GM21381 (cell line): ENCODE measurements at regions not wholly inside any gene's neighbourhood (a gene's known extent, or its start where the extent isn't known, plus 50 kb on each side); places are given as distances from the start of the nearest gene placed in this dataset.

ENCODE experiments used
- ATAC-seq: cut with Tn5 transposase; IDR thresholded peaks from one replicate; pipeline ENCODE4 v1.9.1; 2021; ENCODE audit warnings: mild to moderate bottlenecking, moderate library complexity; ENCODE audit not compliant: unreplicated experiment

- ATAC-seq = no peak
These were observed 476.7 kb downstream of the RFC3 start for GRCh38 chr13:34294483-34295129.

DNA sequence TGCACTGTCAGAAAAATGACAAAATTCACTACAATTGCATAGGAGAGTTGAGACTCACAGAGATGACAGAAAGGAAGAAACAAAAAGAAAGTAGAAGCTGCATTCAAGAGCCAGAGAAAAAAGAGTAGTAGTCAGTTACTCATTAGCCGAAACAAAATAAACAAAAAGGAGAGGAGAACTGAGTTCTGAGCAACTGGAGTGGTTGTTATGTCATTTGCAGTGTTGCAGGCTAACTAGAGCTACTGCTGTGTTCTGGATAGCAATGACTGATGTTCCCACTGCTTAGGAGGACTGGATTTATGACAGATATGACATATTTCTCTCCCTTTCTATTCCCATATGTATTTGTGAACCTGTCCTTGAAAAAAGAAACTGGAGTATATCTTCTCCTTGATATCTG lies 482.6 kb downstream of the RFC3 start:
- ATAC-seq = no peak

GRCh38 chr13:34302596-34302995 lies 484.6 kb downstream of the RFC3 start:
- ATAC-seq = no peak

GRCh38 chr13:34303346-34303745 lies 485.4 kb downstream of the RFC3 start:
- no peak for ATAC-seq

DNA sequence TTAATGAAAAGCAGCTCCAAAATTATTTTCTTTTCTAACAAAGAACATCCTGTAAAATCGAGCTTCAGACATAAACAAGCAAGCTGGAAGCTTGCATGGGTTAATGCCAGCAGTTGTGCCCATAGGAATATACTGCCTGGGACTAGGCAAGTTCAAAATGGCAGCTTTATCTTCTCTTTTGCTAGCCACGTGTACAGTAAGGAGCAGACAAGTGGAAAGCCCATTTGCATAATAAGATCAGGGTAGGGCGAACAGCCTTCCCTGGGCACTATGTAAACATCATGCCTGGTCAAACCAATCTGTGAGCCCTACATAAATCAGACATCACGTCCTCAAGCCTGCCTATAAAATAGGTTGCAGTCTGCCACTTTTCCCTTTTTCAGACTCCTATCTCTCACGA lies 489.7 kb downstream of the RFC3 start:
- no peak for ATAC-seq

DNA sequence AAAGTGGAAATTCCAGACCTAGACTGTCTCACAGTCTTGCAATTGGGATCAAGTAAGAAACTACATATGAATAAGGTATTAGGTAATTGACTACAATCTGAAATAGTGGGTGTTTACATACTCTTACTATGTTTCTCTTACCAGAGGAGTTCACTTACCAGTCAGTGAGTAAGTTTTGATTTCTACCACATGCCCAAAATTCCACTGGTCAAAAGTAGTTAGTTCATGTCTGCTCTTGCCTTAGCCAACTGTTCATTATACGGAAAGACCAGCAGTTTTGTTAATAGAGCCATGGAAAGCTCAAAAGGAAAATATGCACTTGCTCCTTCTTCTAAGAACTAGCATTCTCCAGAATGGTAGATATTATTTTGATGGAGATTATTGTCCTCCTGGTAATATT lies 490.8 kb downstream of the RFC3 start:
- ATAC-seq = no peak

DNA sequence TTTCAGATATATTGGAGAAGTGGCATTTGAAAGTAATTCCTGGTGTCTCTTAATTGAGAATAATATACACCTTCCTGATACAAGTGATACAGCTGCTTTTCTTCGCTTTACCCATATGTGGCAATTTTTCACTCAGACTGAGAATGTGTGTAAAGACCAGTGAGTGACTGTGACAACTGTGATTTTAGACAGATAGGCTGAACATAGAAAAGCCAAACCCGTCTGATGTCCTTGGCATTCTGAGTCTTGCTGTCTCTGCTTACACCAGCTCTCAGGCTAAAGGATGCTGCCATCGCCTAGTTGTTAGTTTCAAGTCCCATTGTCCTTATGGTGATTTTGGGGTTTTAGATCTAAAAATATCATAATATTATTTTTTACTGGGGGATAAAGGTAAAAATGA lies 492.6 kb downstream of the RFC3 start:
- no peak for ATAC-seq

- no peak for ATAC-seq
These were observed 493.3 kb downstream of the RFC3 start for GRCh38 chr13:34311251-34311650.

DNA sequence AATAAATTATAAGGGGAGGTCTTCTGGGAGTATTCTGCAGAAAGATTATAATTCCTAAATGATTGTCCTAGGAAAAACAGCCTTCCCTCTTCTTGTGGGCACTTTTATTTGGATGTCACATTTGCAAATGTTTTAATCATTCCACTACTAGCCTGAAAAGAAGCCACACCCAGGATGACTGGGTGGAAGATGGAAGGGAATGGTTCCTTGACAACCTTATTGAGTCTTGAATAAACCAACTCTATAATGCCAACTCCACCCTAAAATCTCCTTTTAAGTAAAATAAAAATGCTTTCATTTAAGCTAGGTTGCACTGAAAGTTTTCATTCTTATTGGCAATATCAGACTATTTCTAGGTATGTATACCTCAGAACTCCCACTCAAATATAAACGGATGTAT lies 494.6 kb downstream of the RFC3 start:
- no peak for ATAC-seq

GRCh38 chr13:34320084-34320483 lies 502.1 kb downstream of the RFC3 start:
- no peak for ATAC-seq

DNA sequence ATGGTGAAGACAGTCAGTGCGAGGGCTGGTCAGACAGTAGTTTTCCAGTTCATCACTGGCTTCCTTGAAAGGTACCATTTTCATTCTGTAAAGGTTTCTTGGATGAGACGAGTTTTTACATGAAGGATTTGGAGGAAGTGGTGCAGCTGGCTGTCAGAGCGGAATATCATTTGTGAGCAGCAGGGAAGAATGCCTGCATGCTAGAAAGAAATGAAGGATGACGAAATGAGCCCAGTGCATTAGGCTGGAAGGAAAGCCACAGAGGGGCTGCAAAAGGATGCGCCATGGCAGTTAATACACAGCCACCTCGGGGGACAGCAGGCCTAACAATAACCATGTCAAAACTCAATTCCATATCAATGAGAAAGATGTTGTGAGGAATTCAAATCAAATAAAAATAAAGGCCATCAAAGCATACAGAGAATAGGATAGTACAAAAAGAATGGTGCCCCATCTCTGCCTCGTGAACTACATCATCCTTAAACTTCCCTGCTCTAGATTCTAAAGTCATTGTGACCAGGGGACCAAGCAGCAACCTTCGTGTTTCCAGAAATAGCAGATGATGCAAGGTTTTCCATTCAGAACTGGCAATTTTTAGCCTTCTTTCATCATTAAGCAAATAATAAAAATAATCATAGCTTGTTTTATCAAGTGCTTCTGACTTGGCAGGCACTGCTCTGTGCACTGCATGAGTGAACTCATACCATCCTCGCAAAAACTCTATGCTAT lies 504.2 kb downstream of the RFC3 start:
- no peak for ATAC-seq

GRCh38 chr13:34322743-34323074 lies 504.8 kb downstream of the RFC3 start:
- ATAC-seq = no peak

DNA sequence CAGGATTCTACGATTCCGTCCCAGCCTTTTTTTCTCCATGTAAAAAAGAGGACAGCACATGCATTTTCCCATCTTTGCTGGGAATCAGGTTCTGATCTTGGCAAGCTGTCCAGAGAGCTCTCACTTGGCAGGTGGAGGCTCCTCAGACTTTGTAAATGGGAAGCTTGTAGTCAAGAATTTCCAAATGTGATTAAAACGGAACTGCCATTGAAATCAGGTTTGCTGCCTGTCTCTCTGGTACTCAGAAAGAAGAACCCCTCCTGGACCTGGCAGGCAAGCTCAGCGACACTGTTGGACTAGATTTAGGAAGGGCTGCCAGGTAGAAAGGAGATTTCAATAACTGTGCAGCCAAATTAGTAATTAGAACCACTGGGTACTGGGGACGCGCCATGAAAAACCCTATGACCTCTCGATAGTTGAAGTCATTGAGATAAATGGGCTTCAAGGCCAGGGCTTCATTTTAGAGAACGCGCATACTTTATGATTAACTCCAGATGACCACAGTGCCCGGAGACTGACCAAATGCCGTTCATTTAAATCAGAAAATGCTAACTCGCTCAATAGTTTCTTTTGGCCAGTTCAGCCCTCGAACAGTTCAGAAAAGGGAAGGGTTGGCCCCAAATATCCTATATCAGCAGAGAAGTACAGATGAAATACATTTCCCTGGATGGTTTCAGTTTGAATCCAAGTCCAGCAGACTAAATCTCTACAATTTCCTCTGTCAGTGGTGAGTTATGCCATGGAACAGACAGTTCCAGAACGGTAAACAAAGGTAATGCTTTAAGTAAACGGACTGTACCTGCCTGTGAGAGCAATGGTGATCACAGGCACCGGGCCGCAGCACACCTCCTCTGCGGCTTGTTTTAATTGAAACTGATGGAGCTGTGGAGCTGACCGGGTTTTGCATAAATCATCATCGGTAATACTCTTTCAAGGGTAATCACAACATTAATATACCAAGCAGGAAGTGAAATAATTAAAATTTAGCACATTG lies 517.4 kb downstream of the RFC3 start:
- no peak for ATAC-seq

GRCh38 chr13:34338102-34338501 lies 520.2 kb downstream of the RFC3 start:
- ATAC-seq = no peak

GRCh38 chr13:34340534-34340933 lies 522.6 kb downstream of the RFC3 start:
- ATAC-seq = no peak

- ATAC-seq = no peak
These were observed 525.5 kb downstream of the RFC3 start for GRCh38 chr13:34343413-34343940.

DNA sequence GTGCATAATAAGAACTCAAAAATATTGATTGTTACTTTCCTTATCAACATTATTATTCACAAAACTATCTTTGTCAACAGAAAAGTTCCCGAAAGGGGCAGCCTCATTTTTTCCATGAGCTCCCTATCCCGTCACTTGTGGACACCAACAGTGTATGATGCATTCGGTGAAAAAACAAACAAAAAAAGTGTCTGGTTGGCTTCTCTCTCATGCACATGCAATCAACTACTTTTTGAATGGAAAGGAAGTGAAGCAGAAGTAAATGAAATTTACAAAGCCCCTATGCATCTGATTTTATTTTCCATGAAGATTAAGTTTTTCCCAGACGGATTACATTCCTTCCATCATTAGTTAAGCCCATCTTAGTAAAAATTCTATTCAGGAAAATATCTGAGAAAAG lies 526.9 kb downstream of the RFC3 start:
- ATAC-seq = no peak

- ATAC-seq = no peak
These were observed 527.5 kb downstream of the RFC3 start for GRCh38 chr13:34345258-34345965.

- ATAC-seq = no peak
These were observed 528.7 kb downstream of the RFC3 start for GRCh38 chr13:34346626-34347025.

- ATAC-seq = no peak
These were observed 530.0 kb downstream of the RFC3 start for GRCh38 chr13:34347784-34348573.
